WTC11 (cell line): ENCODE measurements at regions not wholly inside any gene's neighbourhood (a gene's known extent, or its start where the extent isn't known, plus 50 kb on each side); places are given as distances from the start of the nearest gene placed in this dataset.
A peak's percentile ranks its signal among the peaks of the same experiment; 100 is the strongest.

Source experiments
- ATAC-seq: fragments of 200-7000 bp; cut with Tn5 transposase; 2 replicates; pipeline ENCODE4 v1.10.0; 2021; ENCODE audit warnings: mild to moderate bottlenecking, moderate library complexity
- CTCF ChIA-PET: fragments of 300-600 bp; sonication (Branson Sonifier 250); formaldehyde crosslinking; loops from one replicate; lab custom pipeline; 2021; ENCODE audit warnings: antibody characterized with exemption; lab: Charles Lee
- POLR2A ChIA-PET: fragments of 350-600 bp; sonication (Branson Sonifier 250); formaldehyde crosslinking; loops from one replicate; lab custom pipeline; 2021; ENCODE audit warnings: antibody characterized with exemption; lab: Charles Lee
- DNase-seq: peaks from one replicate; pipeline ENCODE4 v3.0.0; 2021; ENCODE audit warnings: low spot score
- H3K27ac Mint-ChIP-seq: 2 replicates; pipeline ENCODE4 v1.8.0; 2021; ENCODE audit warnings: mixed read lengths
- H3K27me3 Mint-ChIP-seq: 2 replicates; pipeline ENCODE4 v1.8.0; 2021; ENCODE audit warnings: low read depth, mild to moderate bottlenecking, moderate library complexity, mixed read lengths
- H3K36me3 Mint-ChIP-seq: 2 replicates; pipeline ENCODE4 v1.8.0; 2021; ENCODE audit warnings: mixed read lengths
- H3K4me1 Mint-ChIP-seq: 2 replicates; pipeline ENCODE4 v1.8.0; 2022; ENCODE audit warnings: mixed read lengths
- H3K4me3 Mint-ChIP-seq: 2 replicates; pipeline ENCODE4 v1.8.0; 2021; ENCODE audit warnings: mild to moderate bottlenecking, moderate library complexity, mixed read lengths
- H3K9me3 Mint-ChIP-seq: 2 replicates; pipeline ENCODE4 v1.8.0; 2021; ENCODE audit warnings: mixed read lengths
- ATF1 ChIP-seq: sonication (generic); formaldehyde crosslinking; IDR thresholded peaks from 2 replicates; pipeline ENCODE4 v1.8.1; 2023; ENCODE audit warnings: mild to moderate bottlenecking, moderate library complexity, missing genetic modification reagents
- CREB1 ChIP-seq: sonication (generic); formaldehyde crosslinking; IDR thresholded peaks from 2 replicates; pipeline ENCODE4 v1.8.0; 2023; ENCODE audit warnings: mild to moderate bottlenecking, missing genetic modification reagents
- E2F4 ChIP-seq: sonication (generic); formaldehyde crosslinking; IDR thresholded peaks from 2 replicates; pipeline ENCODE4 v1.8.1; 2022; ENCODE audit warnings: low read depth, mild to moderate bottlenecking, moderate library complexity, missing genetic modification reagents, borderline replicate concordance
- FOXK1 ChIP-seq: sonication (generic); formaldehyde crosslinking; IDR thresholded peaks from 2 replicates; pipeline ENCODE4 v1.8.0; 2022; ENCODE audit warnings: mild to moderate bottlenecking, moderate library complexity, missing genetic modification reagents
- FOXP1 ChIP-seq: sonication (generic); formaldehyde crosslinking; IDR thresholded peaks from 2 replicates; pipeline ENCODE4 v1.8.0; 2022; ENCODE audit warnings: missing genetic modification reagents, mild to moderate bottlenecking, moderate library complexity, borderline replicate concordance
- GABPB1 ChIP-seq: sonication (generic); formaldehyde crosslinking; IDR thresholded peaks from 2 replicates; pipeline ENCODE4 v1.8.1; 2023; ENCODE audit warnings: mild to moderate bottlenecking, missing genetic modification reagents
- GTF2I ChIP-seq: fragments of 250-450 bp; sonication (Bioruptor Pico); conservative IDR thresholded peaks from 2 replicates; pipeline ENCODE4 v1.4.0; 2021; ENCODE audit warnings: mild to moderate bottlenecking
- IRF1 ChIP-seq: sonication (generic); formaldehyde crosslinking; IDR thresholded peaks from 2 replicates; pipeline ENCODE4 v1.8.0; 2023; ENCODE audit warnings: missing genetic modification reagents
- JUN ChIP-seq: sonication (generic); formaldehyde crosslinking; IDR thresholded peaks from 2 replicates; pipeline ENCODE4 v1.8.0; 2023; ENCODE audit warnings: mild to moderate bottlenecking, missing genetic modification reagents
- NR2C2 ChIP-seq: sonication (generic); formaldehyde crosslinking; IDR thresholded peaks from 2 replicates; pipeline ENCODE4 v1.8.0; 2022; ENCODE audit warnings: mild to moderate bottlenecking, missing genetic modification reagents
- NR3C1 ChIP-seq: sonication (generic); formaldehyde crosslinking; conservative IDR thresholded peaks from 2 replicates; pipeline ENCODE4 v1.8.1; 2023; ENCODE audit warnings: low read depth, mild to moderate bottlenecking, missing genetic modification reagents
- SP1 ChIP-seq: sonication (generic); formaldehyde crosslinking; conservative IDR thresholded peaks from 2 replicates; pipeline ENCODE4 v1.8.1; 2022; ENCODE audit warnings: missing genetic modification reagents
- STAT6 ChIP-seq: sonication (generic); formaldehyde crosslinking; conservative IDR thresholded peaks from 2 replicates; pipeline ENCODE4 v1.8.1; 2023; ENCODE audit warnings: mild to moderate bottlenecking, low read depth, missing genetic modification reagents, moderate library complexity
- ZMAT4 ChIP-seq: fragments of 250-450 bp; sonication (Bioruptor Pico); IDR thresholded peaks from 2 replicates; pipeline ENCODE4 v1.9.0; 2021; ENCODE audit warnings: mild to moderate bottlenecking
- ZNF121 ChIP-seq: sonication (generic); formaldehyde crosslinking; IDR thresholded peaks from 2 replicates; pipeline ENCODE4 v1.8.0; 2023; ENCODE audit warnings: missing genetic modification reagents
- ZNF219 ChIP-seq: sonication (generic); formaldehyde crosslinking; IDR thresholded peaks from 2 replicates; pipeline ENCODE4 v1.8.0; 2023; ENCODE audit warnings: missing genetic modification reagents, mild to moderate bottlenecking, borderline replicate concordance
- TF ChIP-seq, protein P1 (sequence below): sonication (generic); formaldehyde crosslinking; IDR thresholded peaks from 2 replicates; pipeline ENCODE4 v1.8.0; 2022; ENCODE audit warnings: mild to moderate bottlenecking, missing genetic modification reagents
- TF ChIP-seq, protein P2 (sequence below): sonication (generic); formaldehyde crosslinking; IDR thresholded peaks from 2 replicates; pipeline ENCODE4 v1.8.1; 2023; ENCODE audit warnings: mild to moderate bottlenecking, missing genetic modification reagents, borderline replicate concordance
- TF ChIP-seq, protein P3 (sequence below): fragments of 250-450 bp; sonication (Bioruptor Pico); IDR thresholded peaks from 2 replicates; pipeline ENCODE4 v1.9.0; 2021; ENCODE audit warnings: mild to moderate bottlenecking

- peaks cover 67% of the 10 kb centered on the region for H3K4me1 Mint-ChIP-seq
- CTCF ChIA-PET = no interaction called here
Observed at GRCh38 chr6:37106554-37106953, 63.4 kb upstream of the PIM1 start.

GRCh38 chr6:37106982-37107491 is 62.9 kb upstream of the PIM1 start:
- no peak overlapping the region for H3K4me3 Mint-ChIP-seq
- H3K4me1 Mint-ChIP-seq = peaks cover 62% of the 10 kb centered on the region
- no peak for ATAC-seq
- H3K27ac Mint-ChIP-seq = peak overlapping the region; percentile 82
- TF ChIP-seq GABPB1 (CRISPR knock-in tag) = peak; percentile 45; the same call in 1 of the 2 replicates
- TF ChIP-seq, protein P1, sequence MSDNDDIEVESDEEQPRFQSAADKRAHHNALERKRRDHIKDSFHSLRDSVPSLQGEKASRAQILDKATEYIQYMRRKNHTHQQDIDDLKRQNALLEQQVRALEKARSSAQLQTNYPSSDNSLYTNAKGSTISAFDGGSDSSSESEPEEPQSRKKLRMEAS (CRISPR knock-in tag) = no peak
- H3K9me3 Mint-ChIP-seq = no peaks in the 10 kb centered on the region
- ChIA-PET CTCF (no interaction called here), POLR2A (interaction anchor here (0.7 kb wide), 2 partner anchors 19 to 30 kb away, joined by 3 read pairs; no protein-coding TSS in a partner anchor)
- H3K36me3 Mint-ChIP-seq = peaks cover 23% of the 10 kb centered on the region
- H3K27me3 Mint-ChIP-seq = no peaks in the 10 kb centered on the region
- DNase-seq = no peak

More at GRCh38 chr6:37106554-37106953, 63.4 kb upstream of the PIM1 start:
- Mint-ChIP-seq H3K4me3 (no peak overlapping the region), H3K27me3 (no peaks in the 10 kb centered on the region), H3K9me3 (no peaks in the 10 kb centered on the region), H3K27ac (no peak overlapping the region), H3K36me3 (peaks cover 18% of the 10 kb centered on the region)
- TF ChIP-seq ZMAT4 (CRISPR knock-in tag) (no peak), JUN (no peak), CREB1 (no peak), ZNF121 (no peak), FOXP1 (no peak), E2F4 (CRISPR knock-in tag) (no peak), ATF1 (no peak), ZNF219 (CRISPR knock-in tag) (no peak)
- ATAC-seq (no peak), DNase-seq (no peak)
- POLR2A ChIA-PET = interaction anchor here (0.7 kb wide), 1 partner anchor 31 kb away, joined by 3 read pairs; no protein-coding TSS in a partner anchor

GRCh38 chr6:37109714-37110499 is 60.0 kb upstream of the PIM1 start:
- Mint-ChIP-seq H3K4me1 (peaks cover 36% of the 10 kb centered on the region), H3K4me3 (no peak overlapping the region), H3K9me3 (peaks cover 2% of the 10 kb centered on the region), H3K36me3 (peaks cover 41% of the 10 kb centered on the region), H3K27me3 (no peaks in the 10 kb centered on the region), H3K27ac (peak overlapping the region; percentile 83)
- ATAC-seq (no peak), DNase-seq (no peak)
- ChIA-PET POLR2A (interaction anchor here (0.9 to 1.2 kb wide), 6 partner anchors 7 to 32 kb away, joined by 3 to 6 read pairs (median 4); no protein-coding TSS in a partner anchor), CTCF (interaction anchor here (0.8 to 1.4 kb wide), 6 partner anchors 54 to 100 kb away, joined by 3 to 5 read pairs (median 4); no protein-coding TSS in a partner anchor)
- TF ChIP-seq IRF1 (CRISPR knock-in tag) (no peak), GTF2I (CRISPR knock-in tag) (no peak), FOXK1 (CRISPR knock-in tag) (no peak), NR2C2 (CRISPR knock-in tag) (no peak), NR3C1 (CRISPR knock-in tag) (no peak), STAT6 (no peak), SP1 (CRISPR knock-in tag) (no peak)
- TF ChIP-seq, protein P2, sequence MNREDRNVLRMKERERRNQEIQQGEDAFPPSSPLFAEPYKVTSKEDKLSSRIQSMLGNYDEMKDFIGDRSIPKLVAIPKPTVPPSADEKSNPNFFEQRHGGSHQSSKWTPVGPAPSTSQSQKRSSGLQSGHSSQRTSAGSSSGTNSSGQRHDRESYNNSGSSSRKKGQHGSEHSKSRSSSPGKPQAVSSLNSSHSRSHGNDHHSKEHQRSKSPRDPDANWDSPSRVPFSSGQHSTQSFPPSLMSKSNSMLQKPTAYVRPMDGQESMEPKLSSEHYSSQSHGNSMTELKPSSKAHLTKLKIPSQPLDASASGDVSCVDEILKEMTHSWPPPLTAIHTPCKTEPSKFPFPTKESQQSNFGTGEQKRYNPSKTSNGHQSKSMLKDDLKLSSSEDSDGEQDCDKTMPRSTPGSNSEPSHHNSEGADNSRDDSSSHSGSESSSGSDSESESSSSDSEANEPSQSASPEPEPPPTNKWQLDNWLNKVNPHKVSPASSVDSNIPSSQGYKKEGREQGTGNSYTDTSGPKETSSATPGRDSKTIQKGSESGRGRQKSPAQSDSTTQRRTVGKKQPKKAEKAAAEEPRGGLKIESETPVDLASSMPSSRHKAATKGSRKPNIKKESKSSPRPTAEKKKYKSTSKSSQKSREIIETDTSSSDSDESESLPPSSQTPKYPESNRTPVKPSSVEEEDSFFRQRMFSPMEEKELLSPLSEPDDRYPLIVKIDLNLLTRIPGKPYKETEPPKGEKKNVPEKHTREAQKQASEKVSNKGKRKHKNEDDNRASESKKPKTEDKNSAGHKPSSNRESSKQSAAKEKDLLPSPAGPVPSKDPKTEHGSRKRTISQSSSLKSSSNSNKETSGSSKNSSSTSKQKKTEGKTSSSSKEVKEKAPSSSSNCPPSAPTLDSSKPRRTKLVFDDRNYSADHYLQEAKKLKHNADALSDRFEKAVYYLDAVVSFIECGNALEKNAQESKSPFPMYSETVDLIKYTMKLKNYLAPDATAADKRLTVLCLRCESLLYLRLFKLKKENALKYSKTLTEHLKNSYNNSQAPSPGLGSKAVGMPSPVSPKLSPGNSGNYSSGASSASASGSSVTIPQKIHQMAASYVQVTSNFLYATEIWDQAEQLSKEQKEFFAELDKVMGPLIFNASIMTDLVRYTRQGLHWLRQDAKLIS (CRISPR knock-in tag) = no peak
- TF ChIP-seq, protein P3, sequence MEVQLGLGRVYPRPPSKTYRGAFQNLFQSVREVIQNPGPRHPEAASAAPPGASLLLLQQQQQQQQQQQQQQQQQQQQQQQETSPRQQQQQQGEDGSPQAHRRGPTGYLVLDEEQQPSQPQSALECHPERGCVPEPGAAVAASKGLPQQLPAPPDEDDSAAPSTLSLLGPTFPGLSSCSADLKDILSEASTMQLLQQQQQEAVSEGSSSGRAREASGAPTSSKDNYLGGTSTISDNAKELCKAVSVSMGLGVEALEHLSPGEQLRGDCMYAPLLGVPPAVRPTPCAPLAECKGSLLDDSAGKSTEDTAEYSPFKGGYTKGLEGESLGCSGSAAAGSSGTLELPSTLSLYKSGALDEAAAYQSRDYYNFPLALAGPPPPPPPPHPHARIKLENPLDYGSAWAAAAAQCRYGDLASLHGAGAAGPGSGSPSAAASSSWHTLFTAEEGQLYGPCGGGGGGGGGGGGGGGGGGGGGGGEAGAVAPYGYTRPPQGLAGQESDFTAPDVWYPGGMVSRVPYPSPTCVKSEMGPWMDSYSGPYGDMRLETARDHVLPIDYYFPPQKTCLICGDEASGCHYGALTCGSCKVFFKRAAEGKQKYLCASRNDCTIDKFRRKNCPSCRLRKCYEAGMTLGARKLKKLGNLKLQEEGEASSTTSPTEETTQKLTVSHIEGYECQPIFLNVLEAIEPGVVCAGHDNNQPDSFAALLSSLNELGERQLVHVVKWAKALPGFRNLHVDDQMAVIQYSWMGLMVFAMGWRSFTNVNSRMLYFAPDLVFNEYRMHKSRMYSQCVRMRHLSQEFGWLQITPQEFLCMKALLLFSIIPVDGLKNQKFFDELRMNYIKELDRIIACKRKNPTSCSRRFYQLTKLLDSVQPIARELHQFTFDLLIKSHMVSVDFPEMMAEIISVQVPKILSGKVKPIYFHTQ (CRISPR knock-in tag) = no peak
